OCI-LY1 (cell line): ENCODE measurements at regions not wholly inside any gene's neighbourhood (a gene's known extent, or its start where the extent isn't known, plus 50 kb on each side); places are given as distances from the start of the nearest gene placed in this dataset.

ENCODE experiments used
- H2AFZ ChIP-seq: fragments of 200-600 bp; sonication (generic), shearing (Covaris generic); 2 replicates; pipeline ENCODE4 v1.6.0; 2014; ENCODE audit warnings: antibody characterized with exemption, mild to moderate bottlenecking, low read length
- H3F3A ChIP-seq: fragments of 200-600 bp; sonication (generic), shearing (Covaris generic); 2 replicates; pipeline ENCODE4 v1.6.0; 2014; ENCODE audit warnings: mild to moderate bottlenecking, antibody characterized with exemption, low read length, moderate library complexity; ENCODE audit not compliant: insufficient read depth
- H3K27ac ChIP-seq: fragments of 200-600 bp; sonication (generic); 2 replicates; pipeline ENCODE4 v1.5.1; 2014; ENCODE audit warnings: low read length, mixed run types, mild to moderate bottlenecking, low read depth; ENCODE audit not compliant: poor library complexity, severe bottlenecking
- H3K27me3 ChIP-seq: fragments of 200-600 bp; sonication (generic); 2 replicates; pipeline ENCODE4 v1.6.0; 2014; ENCODE audit warnings: antibody characterized with exemption, mild to moderate bottlenecking, low read length, moderate library complexity; ENCODE audit not compliant: insufficient read depth
- H3K36me3 ChIP-seq: fragments of 200-600 bp; sonication (generic); 2 replicates; pipeline ENCODE4 v1.6.1; 2014; ENCODE audit warnings: mild to moderate bottlenecking, antibody characterized with exemption, low read length, moderate library complexity, mixed read lengths; ENCODE audit not compliant: insufficient read depth
- H3K4me1 ChIP-seq: fragments of 200-600 bp; sonication (generic); 2 replicates; pipeline ENCODE4 v1.5.1; 2014; ENCODE audit warnings: mild to moderate bottlenecking, low read length, moderate library complexity; ENCODE audit not compliant: insufficient read depth, severe bottlenecking
- H3K4me2 ChIP-seq: fragments of 200-600 bp; sonication (generic), shearing (Covaris generic); 2 replicates; pipeline ENCODE4 v1.6.1; 2014; ENCODE audit warnings: low read length
- H3K4me3 ChIP-seq: fragments of 200-600 bp; sonication (generic); 2 replicates; pipeline ENCODE4 v1.5.1; 2014; ENCODE audit warnings: low read length, low read depth, mild to moderate bottlenecking, mixed read lengths; ENCODE audit not compliant: poor library complexity, severe bottlenecking
- H3K79me2 ChIP-seq: fragments of 200-600 bp; shearing (Covaris generic); 2 replicates; pipeline ENCODE4 v1.6.1; 2016; ENCODE audit warnings: mixed run types, low read length, mixed read lengths; ENCODE audit not compliant: insufficient read depth
- H3K9ac ChIP-seq: fragments of 200-600 bp; sonication (generic), shearing (Covaris generic); 2 replicates; pipeline ENCODE4 v1.6.1; 2014; ENCODE audit warnings: mild to moderate bottlenecking, low read length, mixed read lengths
- H3K9me2 ChIP-seq: fragments of 200-600 bp; sonication (generic), shearing (Covaris generic); 2 replicates; pipeline ENCODE4 v1.6.1; 2014; ENCODE audit warnings: low read depth, mild to moderate bottlenecking, low read length, mixed read lengths
- H3K9me3 ChIP-seq: fragments of 200-600 bp; shearing (Covaris generic); 2 replicates; pipeline ENCODE4 v1.6.1; 2014; ENCODE audit warnings: low read length, mixed read lengths
- H4K20me1 ChIP-seq: fragments of 200-600 bp; sonication (generic), shearing (Covaris generic); 2 replicates; pipeline ENCODE4 v1.6.0; 2016; ENCODE audit warnings: mild to moderate bottlenecking, low read length; ENCODE audit not compliant: insufficient read depth
- EZH2 ChIP-seq: fragments of 200-600 bp; sonication (generic), shearing (Covaris generic); IDR thresholded peaks from 2 replicates; pipeline ENCODE4 v1.8.0; 2017; ENCODE audit warnings: borderline replicate concordance, mixed run types, mild to moderate bottlenecking, antibody characterized with exemption, low read length, moderate library complexity, mixed read lengths
- TF ChIP-seq, protein P1 (sequence below): fragments of 200-600 bp; sonication (generic), shearing (Covaris generic); IDR thresholded peaks from 2 replicates; pipeline ENCODE4 v1.5.1; 2017; ENCODE audit warnings: mild to moderate bottlenecking, antibody characterized with exemption, low read length, moderate library complexity, mixed read lengths

DNA sequence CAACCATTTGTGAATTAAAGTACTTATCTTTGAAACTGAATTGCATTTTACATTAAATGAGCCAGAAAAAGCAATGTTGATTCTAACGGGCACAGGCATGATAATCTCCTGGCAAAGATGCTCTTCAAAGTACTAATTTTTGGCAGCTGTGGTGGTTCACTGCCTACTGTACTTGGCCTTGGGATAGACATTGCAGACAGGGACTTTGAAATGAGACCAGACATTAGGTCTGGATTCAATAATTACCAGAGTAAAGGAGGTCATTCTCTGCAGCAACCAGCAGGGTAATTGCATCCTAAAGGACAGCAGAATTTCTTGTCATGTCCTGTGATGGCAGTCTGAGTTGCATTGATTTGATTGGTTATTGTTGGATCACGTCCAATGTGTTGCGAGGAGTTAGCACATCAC lies 986.5 kb downstream of the TDRD15 start:
- Histone ChIP-seq H4K20me1 (no peaks in the 10 kb centered on the region), H3K4me3 (no peak overlapping the region)

DNA sequence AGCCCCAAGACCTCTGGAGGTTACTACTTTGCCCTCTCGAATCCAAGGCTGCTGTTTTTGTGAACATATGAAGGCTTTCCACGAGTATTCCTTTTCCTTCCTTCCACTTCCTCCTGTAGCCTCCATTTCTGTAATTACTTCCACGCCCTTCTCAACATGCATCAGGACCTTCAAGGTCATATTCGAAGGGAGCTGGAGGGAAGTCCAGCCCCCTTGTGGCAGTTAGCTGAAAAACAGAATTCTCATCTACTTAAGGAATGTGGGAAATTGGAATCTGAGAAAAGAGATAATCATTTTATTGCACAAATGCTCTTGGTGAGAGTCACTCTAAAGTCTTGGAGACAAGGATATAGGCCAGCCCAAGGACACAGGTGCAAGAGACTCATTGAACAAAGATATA lies 1000.2 kb downstream of the TDRD15 start:
- no peaks in the 10 kb centered on the region for H3K79me2 ChIP-seq
- TF ChIP-seq, protein P1, sequence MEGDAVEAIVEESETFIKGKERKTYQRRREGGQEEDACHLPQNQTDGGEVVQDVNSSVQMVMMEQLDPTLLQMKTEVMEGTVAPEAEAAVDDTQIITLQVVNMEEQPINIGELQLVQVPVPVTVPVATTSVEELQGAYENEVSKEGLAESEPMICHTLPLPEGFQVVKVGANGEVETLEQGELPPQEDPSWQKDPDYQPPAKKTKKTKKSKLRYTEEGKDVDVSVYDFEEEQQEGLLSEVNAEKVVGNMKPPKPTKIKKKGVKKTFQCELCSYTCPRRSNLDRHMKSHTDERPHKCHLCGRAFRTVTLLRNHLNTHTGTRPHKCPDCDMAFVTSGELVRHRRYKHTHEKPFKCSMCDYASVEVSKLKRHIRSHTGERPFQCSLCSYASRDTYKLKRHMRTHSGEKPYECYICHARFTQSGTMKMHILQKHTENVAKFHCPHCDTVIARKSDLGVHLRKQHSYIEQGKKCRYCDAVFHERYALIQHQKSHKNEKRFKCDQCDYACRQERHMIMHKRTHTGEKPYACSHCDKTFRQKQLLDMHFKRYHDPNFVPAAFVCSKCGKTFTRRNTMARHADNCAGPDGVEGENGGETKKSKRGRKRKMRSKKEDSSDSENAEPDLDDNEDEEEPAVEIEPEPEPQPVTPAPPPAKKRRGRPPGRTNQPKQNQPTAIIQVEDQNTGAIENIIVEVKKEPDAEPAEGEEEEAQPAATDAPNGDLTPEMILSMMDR: peak; percentile 29; the same call in 1 of the 2 replicates
- no peak for TF ChIP-seq EZH2
- H3K36me3 ChIP-seq: no peaks in the 10 kb centered on the region
- no peak overlapping the region for H3K4me2 ChIP-seq
- no peak overlapping the region for H3K4me3 ChIP-seq
- no peaks in the 10 kb centered on the region for H3K9me3 ChIP-seq
- H4K20me1 ChIP-seq: no peaks in the 10 kb centered on the region
- no peak overlapping the region for H3K27ac ChIP-seq
- no peaks in the 10 kb centered on the region for H3K27me3 ChIP-seq
- no peaks in the 10 kb centered on the region for H3K9me2 ChIP-seq
- H2AFZ ChIP-seq: no peak overlapping the region
- no peaks in the 10 kb centered on the region for H3K4me1 ChIP-seq
- H3F3A ChIP-seq: no peaks in the 10 kb centered on the region
- no peak overlapping the region for H3K9ac ChIP-seq

More for the DNA sequence above, 986.5 kb downstream of the TDRD15 start:
- Histone ChIP-seq H3K9ac (no peak overlapping the region), H2AFZ (no peak overlapping the region), H3F3A (no peaks in the 10 kb centered on the region), H3K9me3 (no peaks in the 10 kb centered on the region), H3K27me3 (no peaks in the 10 kb centered on the region), H3K27ac (no peak overlapping the region), H3K4me2 (no peak overlapping the region), H3K79me2 (no peaks in the 10 kb centered on the region), H3K36me3 (no peaks in the 10 kb centered on the region), H3K9me2 (no peaks in the 10 kb centered on the region), H3K4me1 (no peaks in the 10 kb centered on the region)
- TF ChIP-seq EZH2: no peak
- TF ChIP-seq, protein P1: no peak

DNA sequence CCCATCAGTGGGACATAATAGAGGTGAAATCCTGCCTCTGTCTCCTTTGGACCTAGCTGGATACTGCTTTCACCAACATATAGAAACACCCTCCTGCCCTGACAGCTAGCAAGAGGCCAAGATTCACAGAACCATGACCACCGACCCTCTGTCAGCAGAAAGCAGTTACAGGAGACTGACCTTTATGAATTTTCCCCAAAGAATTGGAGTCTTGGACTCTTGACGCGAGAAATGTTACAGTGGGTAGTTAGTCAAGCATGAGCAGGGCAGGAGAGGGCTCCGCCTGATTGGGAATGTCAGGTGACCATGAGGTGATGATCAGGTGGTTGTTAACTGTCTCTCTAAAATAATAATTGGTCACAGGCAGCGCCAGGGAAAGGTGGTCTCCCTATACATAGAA lies 1002.3 kb downstream of the TDRD15 start:
- Histone ChIP-seq H2AFZ (no peak overlapping the region), H3K9me3 (no peaks in the 10 kb centered on the region)

More for the DNA sequence above, 1002.3 kb downstream of the TDRD15 start:
- no peaks in the 10 kb centered on the region for H3K4me1 ChIP-seq
- H3K9ac ChIP-seq: no peak overlapping the region
- no peaks in the 10 kb centered on the region for H4K20me1 ChIP-seq
- no peak overlapping the region for H3K27ac ChIP-seq
- H3K4me2 ChIP-seq: no peak overlapping the region
- H3K79me2 ChIP-seq: no peaks in the 10 kb centered on the region
- no peaks in the 10 kb centered on the region for H3F3A ChIP-seq
- H3K4me3 ChIP-seq: no peak overlapping the region
- H3K36me3 ChIP-seq: no peaks in the 10 kb centered on the region
- H3K27me3 ChIP-seq: no peaks in the 10 kb centered on the region
- no peaks in the 10 kb centered on the region for H3K9me2 ChIP-seq
- TF ChIP-seq, protein P1: no peak
- TF ChIP-seq EZH2: no peak
